ENCODE measurements at regions not wholly inside any gene's neighbourhood (a gene's known extent, or its start where the extent isn't known, plus 50 kb on each side); places are given as distances from the start of the nearest gene placed in this dataset.

DNA sequence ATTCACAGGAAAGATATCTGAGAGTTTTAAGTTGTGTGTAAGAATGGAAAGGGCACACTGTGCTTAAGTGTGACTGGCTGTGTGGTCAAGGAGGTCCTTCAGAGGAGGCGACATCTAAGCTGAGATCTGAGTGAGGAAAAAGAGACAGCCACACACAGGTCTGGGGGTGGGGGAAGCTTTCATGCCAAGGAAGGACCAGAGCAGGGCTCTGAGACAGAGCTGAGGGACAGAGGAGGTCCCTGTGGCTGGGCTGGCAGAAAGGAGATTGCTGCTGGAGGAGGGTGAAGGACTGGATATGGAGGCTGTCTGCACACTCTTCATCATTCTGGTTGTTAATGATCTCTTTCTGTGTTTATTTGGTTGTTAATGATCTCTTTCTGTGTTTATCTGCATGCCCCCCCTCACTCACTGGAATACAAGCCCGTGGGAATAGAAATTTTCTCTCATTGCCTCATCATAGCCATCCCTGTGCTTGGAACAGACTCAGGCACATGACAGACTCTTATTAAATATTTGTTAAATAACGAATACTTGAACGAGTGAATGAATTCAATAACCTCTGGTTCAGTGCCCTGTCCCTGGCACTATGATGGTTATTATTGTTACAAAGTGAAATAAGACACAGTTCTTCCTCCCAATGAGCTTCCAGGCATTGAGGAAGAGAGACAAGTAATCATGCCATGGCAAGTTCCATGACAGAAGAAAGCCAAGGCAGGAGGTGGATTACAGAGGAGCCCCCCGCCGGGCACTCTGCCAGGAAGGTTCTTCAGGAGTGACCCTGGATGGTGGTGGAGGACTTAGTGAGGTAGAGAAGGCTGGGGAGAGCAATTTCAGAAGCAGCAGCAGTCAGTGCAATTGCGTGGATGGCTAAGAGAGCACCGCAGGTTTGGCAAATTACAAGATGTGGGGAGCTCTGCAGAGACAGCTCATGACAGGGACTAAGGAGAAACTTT is 399.4 kb upstream of the HS6ST1 start:
- DNase-seq (ENCODE audit: low read depth) = no peak
- H3K4me3 ChIP-seq (ENCODE audit: low read length) = no peak overlapping the region
- TF ChIP-seq, protein P1, sequence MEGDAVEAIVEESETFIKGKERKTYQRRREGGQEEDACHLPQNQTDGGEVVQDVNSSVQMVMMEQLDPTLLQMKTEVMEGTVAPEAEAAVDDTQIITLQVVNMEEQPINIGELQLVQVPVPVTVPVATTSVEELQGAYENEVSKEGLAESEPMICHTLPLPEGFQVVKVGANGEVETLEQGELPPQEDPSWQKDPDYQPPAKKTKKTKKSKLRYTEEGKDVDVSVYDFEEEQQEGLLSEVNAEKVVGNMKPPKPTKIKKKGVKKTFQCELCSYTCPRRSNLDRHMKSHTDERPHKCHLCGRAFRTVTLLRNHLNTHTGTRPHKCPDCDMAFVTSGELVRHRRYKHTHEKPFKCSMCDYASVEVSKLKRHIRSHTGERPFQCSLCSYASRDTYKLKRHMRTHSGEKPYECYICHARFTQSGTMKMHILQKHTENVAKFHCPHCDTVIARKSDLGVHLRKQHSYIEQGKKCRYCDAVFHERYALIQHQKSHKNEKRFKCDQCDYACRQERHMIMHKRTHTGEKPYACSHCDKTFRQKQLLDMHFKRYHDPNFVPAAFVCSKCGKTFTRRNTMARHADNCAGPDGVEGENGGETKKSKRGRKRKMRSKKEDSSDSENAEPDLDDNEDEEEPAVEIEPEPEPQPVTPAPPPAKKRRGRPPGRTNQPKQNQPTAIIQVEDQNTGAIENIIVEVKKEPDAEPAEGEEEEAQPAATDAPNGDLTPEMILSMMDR (conservative IDR thresholded peaks at IDR 0.05; ENCODE audit: low read depth, low read length) = no peak

DNA sequence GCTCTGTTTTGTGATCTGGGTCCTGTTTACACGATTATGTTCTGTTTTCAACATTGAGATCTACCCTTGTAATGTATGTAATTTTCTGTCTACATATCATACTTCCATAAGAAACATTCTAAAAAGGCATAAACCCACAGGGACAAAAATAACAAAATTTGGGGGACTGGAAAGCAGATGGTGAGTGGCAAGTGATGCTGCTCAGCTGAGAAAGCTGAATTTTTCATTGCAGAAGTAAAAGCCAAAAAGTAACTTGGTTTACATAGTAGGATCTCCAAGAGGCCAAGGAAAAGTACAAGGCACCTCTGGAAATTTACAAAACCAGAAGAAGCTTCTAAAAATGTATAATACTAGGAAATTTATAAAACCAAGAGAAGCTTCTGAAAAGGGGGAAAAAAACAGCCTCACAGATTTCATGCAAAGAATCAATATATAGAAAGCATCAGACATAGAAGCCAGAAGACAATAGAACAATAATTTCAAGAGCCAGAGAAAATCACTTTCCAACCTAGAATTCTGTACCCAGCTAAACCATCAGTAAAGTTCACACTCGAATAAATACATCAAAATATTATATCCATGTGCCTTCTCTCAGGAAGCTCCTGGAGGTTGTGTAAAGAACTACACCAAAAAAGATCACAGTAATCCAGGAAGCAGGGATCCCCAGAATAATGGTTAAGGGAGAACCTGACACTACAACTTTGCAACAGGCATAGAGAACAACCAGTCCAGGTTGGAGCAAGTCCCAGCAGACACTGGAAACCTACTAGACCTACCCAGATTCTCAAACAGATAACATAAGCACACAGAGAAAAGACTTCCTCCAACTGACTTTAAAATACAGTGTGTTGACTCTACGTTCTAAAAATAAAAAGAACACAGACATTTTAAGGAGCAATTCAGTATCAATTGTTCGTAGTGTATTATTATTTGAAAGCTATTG is 401.7 kb upstream of the HS6ST1 start:
- H3K4me3 ChIP-seq (ENCODE audit: low read length) = no peak overlapping the region
- no peak for DNase-seq (ENCODE audit: low read depth)
- TF ChIP-seq, protein P1 (conservative IDR thresholded peaks at IDR 0.05; ENCODE audit: low read depth, low read length) = no peak

DNA sequence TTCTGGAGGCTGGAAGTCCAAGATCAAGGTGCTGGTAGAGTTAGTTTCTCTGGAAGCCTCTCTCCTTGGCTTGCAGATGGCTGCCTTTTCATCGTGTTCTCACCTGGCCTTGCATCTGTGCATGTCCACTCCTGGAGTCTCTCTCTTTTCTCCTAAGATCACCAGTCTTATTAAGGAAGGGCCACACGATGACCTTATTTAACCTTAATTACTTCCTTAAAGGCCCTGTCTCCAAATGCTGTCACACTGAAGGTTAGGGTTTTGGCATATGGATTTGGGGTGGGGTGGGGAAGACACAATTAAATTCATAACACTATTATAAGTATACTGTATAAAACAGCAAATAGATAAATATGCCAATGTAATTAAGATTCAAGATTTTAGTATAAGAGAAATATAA is 402.4 kb upstream of the HS6ST1 start:
- no peak overlapping the region for H3K4me3 ChIP-seq (ENCODE audit: low read length)
- TF ChIP-seq, protein P1 (conservative IDR thresholded peaks at IDR 0.05; ENCODE audit: low read depth, low read length) = no peak
- no peak for DNase-seq (ENCODE audit: low read depth)

DNA sequence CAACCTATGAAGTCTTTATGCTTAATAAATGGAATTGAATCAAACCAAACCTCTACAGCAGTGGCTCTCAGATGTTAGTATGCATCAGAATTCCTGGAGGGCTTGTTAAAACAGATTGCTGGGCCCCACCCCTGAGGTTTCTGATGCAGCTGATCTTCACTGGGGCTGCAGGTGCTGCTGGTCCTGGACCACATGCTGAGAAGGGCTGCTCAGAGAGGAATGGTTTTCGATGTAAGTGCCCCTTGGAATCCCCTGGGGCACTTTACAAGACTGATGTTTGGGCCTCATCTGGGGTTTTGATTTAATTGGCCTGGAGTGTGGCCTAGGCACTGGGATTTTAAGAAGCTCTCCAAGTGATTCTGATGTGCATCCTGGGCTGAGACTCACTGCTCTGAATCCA is 403.8 kb upstream of the HS6ST1 start:
- no peak overlapping the region for H3K4me3 ChIP-seq (ENCODE audit: low read length)
- no peak for DNase-seq (ENCODE audit: low read depth)
- TF ChIP-seq, protein P1 (conservative IDR thresholded peaks at IDR 0.05; ENCODE audit: low read depth, low read length) = no peak

DNA sequence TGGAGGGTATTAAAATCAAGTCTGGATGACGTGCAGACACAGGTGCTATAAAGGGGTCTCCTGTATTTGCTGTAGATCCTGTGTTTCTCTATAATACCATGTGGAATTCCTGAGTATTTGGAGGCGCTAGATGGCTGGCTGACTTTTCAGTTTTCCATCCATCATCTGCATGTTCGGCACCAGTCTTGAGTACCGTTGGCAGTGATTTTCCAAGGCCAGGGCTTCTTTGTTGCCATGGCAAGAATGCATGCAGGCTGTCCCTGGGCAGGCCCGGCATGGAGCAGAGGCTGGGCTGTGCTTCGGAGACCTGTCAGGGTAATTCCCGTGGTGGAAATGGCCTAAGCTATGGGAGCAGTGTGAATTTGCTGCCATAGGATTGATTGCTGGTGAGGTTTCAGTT is 405.9 kb upstream of the HS6ST1 start:
- TF ChIP-seq, protein P1 (conservative IDR thresholded peaks at IDR 0.05; ENCODE audit: low read depth, low read length) = no peak
- no peak for DNase-seq (ENCODE audit: low read depth)
- no peak overlapping the region for H3K4me3 ChIP-seq (ENCODE audit: low read length)

DNA sequence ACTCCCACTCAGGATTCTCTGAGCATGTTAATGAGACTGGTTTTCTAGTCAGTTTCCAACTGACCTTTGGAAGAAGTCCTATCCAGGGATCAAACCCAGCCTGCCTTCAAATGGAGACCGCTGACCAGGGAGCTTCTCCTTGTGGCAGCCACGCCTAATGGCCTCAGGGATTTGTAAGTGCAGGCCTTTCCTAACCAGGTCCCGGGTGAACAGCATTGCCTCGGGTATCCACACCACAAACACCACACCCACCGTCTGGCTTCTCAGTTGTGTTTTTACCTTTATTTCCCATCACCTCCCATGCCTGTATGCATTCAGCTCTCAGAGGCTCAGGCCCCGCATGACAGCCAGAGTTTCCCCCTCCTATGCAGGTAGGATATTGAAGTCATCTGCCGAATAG is 406.3 kb upstream of the HS6ST1 start:
- no peak overlapping the region for H3K4me3 ChIP-seq (ENCODE audit: low read length)
- TF ChIP-seq, protein P1 (conservative IDR thresholded peaks at IDR 0.05; ENCODE audit: low read depth, low read length) = no peak
- no peak for DNase-seq (ENCODE audit: low read depth)

All from retinal pigment epithelial cell (primary cell).